T-helper 1 cell treated with Interleukin-12 subunit alpha and Interleukin-12 subunit beta and Interleukin-4 antibody, amounts not matched to agents 30 μg/mL and 1 μg/mL, for 36 hours (primary cell): ENCODE measurements at regions not wholly inside any gene's neighbourhood (a gene's known extent, or its start where the extent isn't known, plus 50 kb on each side); places are given as distances from the start of the nearest gene placed in this dataset.

ENCODE experiments used
- H3K27ac Mint-ChIP-seq: one replicate; pipeline ENCODE4 v1.8.0; 2021; ENCODE audit warnings: mild to moderate bottlenecking, mixed read lengths
- H3K27me3 Mint-ChIP-seq: one replicate; pipeline ENCODE4 v1.8.0; 2021; ENCODE audit warnings: low read depth, mixed read lengths
- H3K36me3 Mint-ChIP-seq: one replicate; pipeline ENCODE4 v1.8.0; 2021; ENCODE audit warnings: low read depth, mixed read lengths
- H3K4me1 Mint-ChIP-seq: one replicate; pipeline ENCODE4 v1.8.0; 2021; ENCODE audit warnings: low read depth, mixed read lengths
- H3K4me3 Mint-ChIP-seq: one replicate; pipeline ENCODE4 v1.8.0; 2021; ENCODE audit warnings: mild to moderate bottlenecking, moderate library complexity, mixed read lengths
- H3K9me3 Mint-ChIP-seq: one replicate; pipeline ENCODE4 v1.8.0; 2021; ENCODE audit warnings: mixed read lengths

- Mint-ChIP-seq H3K36me3 (no peaks in the 10 kb centered on the region), H3K4me1 (no peaks in the 10 kb centered on the region), H3K9me3 (no peaks in the 10 kb centered on the region), H3K27me3 (peaks cover 14% of the 10 kb centered on the region), H3K4me3 (no peak overlapping the region), H3K27ac (no peak overlapping the region)
Observed at GRCh38 chr3:151935446-151935845, 62.0 kb downstream of the SUCNR1 start.

GRCh38 chr3:151940481-151940880 lies 67.0 kb downstream of the SUCNR1 start:
- no peaks in the 10 kb centered on the region for H3K9me3 Mint-ChIP-seq
- no peak overlapping the region for H3K4me3 Mint-ChIP-seq
- no peaks in the 10 kb centered on the region for H3K36me3 Mint-ChIP-seq

GRCh38 chr3:151943539-151943938 lies 70.1 kb downstream of the SUCNR1 start:
- H3K9me3 Mint-ChIP-seq: no peaks in the 10 kb centered on the region
- H3K27me3 Mint-ChIP-seq: peaks cover 24% of the 10 kb centered on the region
- H3K4me3 Mint-ChIP-seq: no peak overlapping the region
- no peaks in the 10 kb centered on the region for H3K36me3 Mint-ChIP-seq
- no peaks in the 10 kb centered on the region for H3K4me1 Mint-ChIP-seq
- H3K27ac Mint-ChIP-seq: no peak overlapping the region

More at GRCh38 chr3:151940481-151940880, 67.0 kb downstream of the SUCNR1 start:
- peaks cover 17% of the 10 kb centered on the region for H3K27me3 Mint-ChIP-seq
- no peaks in the 10 kb centered on the region for H3K4me1 Mint-ChIP-seq
- H3K27ac Mint-ChIP-seq: no peak overlapping the region

- Mint-ChIP-seq H3K4me1 (no peaks in the 10 kb centered on the region), H3K27ac (no peak overlapping the region), H3K27me3 (peaks cover 24% of the 10 kb centered on the region), H3K36me3 (no peaks in the 10 kb centered on the region), H3K9me3 (no peaks in the 10 kb centered on the region), H3K4me3 (no peak overlapping the region)
Observed at GRCh38 chr3:151944356-151944755, 70.9 kb downstream of the SUCNR1 start.

- Mint-ChIP-seq H3K4me3 (no peak overlapping the region), H3K27me3 (peaks cover 33% of the 10 kb centered on the region), H3K9me3 (no peaks in the 10 kb centered on the region), H3K4me1 (no peaks in the 10 kb centered on the region), H3K27ac (no peak overlapping the region), H3K36me3 (no peaks in the 10 kb centered on the region)
Observed at GRCh38 chr3:151946606-151947005, 73.2 kb downstream of the SUCNR1 start.

- H3K4me1 Mint-ChIP-seq: no peaks in the 10 kb centered on the region
Observed at GRCh38 chr3:151949706-151950105, 76.3 kb downstream of the SUCNR1 start.

GRCh38 chr3:151955356-151955755 lies 81.9 kb downstream of the SUCNR1 start:
- Mint-ChIP-seq H3K4me1 (no peaks in the 10 kb centered on the region), H3K36me3 (no peaks in the 10 kb centered on the region), H3K4me3 (no peak overlapping the region), H3K27ac (no peak overlapping the region), H3K27me3 (peaks cover 14% of the 10 kb centered on the region), H3K9me3 (no peaks in the 10 kb centered on the region)

More at GRCh38 chr3:151949706-151950105, 76.3 kb downstream of the SUCNR1 start:
- Mint-ChIP-seq H3K27ac (no peak overlapping the region), H3K27me3 (peaks cover 31% of the 10 kb centered on the region), H3K36me3 (no peaks in the 10 kb centered on the region), H3K4me3 (no peak overlapping the region), H3K9me3 (no peaks in the 10 kb centered on the region)

GRCh38 chr3:151960961-151961580 lies 87.6 kb downstream of the SUCNR1 start:
- H3K4me3 Mint-ChIP-seq: no peak overlapping the region
- H3K36me3 Mint-ChIP-seq: no peaks in the 10 kb centered on the region
- H3K9me3 Mint-ChIP-seq: no peaks in the 10 kb centered on the region
- no peak overlapping the region for H3K27ac Mint-ChIP-seq
- no peaks in the 10 kb centered on the region for H3K4me1 Mint-ChIP-seq
- H3K27me3 Mint-ChIP-seq: peaks cover 2% of the 10 kb centered on the region

GRCh38 chr3:151962352-151962751 lies 88.9 kb downstream of the SUCNR1 start:
- Mint-ChIP-seq H3K27me3 (peaks cover 8% of the 10 kb centered on the region), H3K36me3 (no peaks in the 10 kb centered on the region), H3K9me3 (no peaks in the 10 kb centered on the region), H3K4me3 (no peak overlapping the region), H3K4me1 (no peaks in the 10 kb centered on the region), H3K27ac (no peak overlapping the region)

GRCh38 chr3:151962912-151963311 lies 89.5 kb downstream of the SUCNR1 start:
- no peaks in the 10 kb centered on the region for H3K9me3 Mint-ChIP-seq
- no peak overlapping the region for H3K4me3 Mint-ChIP-seq
- peaks cover 14% of the 10 kb centered on the region for H3K27me3 Mint-ChIP-seq
- H3K4me1 Mint-ChIP-seq: no peaks in the 10 kb centered on the region
- H3K27ac Mint-ChIP-seq: no peak overlapping the region
- H3K36me3 Mint-ChIP-seq: no peaks in the 10 kb centered on the region

- H3K4me3 Mint-ChIP-seq: no peak overlapping the region
- H3K9me3 Mint-ChIP-seq: no peaks in the 10 kb centered on the region
- H3K27me3 Mint-ChIP-seq: peaks cover 21% of the 10 kb centered on the region
- no peaks in the 10 kb centered on the region for H3K36me3 Mint-ChIP-seq
- H3K4me1 Mint-ChIP-seq: no peaks in the 10 kb centered on the region
- no peak overlapping the region for H3K27ac Mint-ChIP-seq
Observed at GRCh38 chr3:151964743-151965142, 91.3 kb downstream of the SUCNR1 start.

- no peak overlapping the region for H3K27ac Mint-ChIP-seq
- no peaks in the 10 kb centered on the region for H3K36me3 Mint-ChIP-seq
- H3K4me3 Mint-ChIP-seq: no peak overlapping the region
- no peaks in the 10 kb centered on the region for H3K4me1 Mint-ChIP-seq
- H3K9me3 Mint-ChIP-seq: no peaks in the 10 kb centered on the region
- peaks cover 21% of the 10 kb centered on the region for H3K27me3 Mint-ChIP-seq
Observed at GRCh38 chr3:151969026-151969642, 95.7 kb downstream of the SUCNR1 start.

GRCh38 chr3:151971814-151972579 lies 98.6 kb downstream of the SUCNR1 start:
- Mint-ChIP-seq H3K36me3 (no peaks in the 10 kb centered on the region), H3K9me3 (no peaks in the 10 kb centered on the region), H3K27me3 (peaks cover 15% of the 10 kb centered on the region), H3K4me3 (no peak overlapping the region), H3K4me1 (no peaks in the 10 kb centered on the region), H3K27ac (no peak overlapping the region)

GRCh38 chr3:151974067-151974466 lies 100.6 kb downstream of the SUCNR1 start:
- Mint-ChIP-seq H3K4me1 (no peaks in the 10 kb centered on the region), H3K9me3 (no peaks in the 10 kb centered on the region), H3K4me3 (no peak overlapping the region), H3K27me3 (peaks cover under 1% of the 10 kb centered on the region), H3K27ac (no peak overlapping the region), H3K36me3 (no peaks in the 10 kb centered on the region)
